OCI-LY3 (cell line): ENCODE measurements at regions not wholly inside any gene's neighbourhood (a gene's known extent, or its start where the extent isn't known, plus 50 kb on each side); places are given as distances from the start of the nearest gene placed in this dataset.

Experiments
- H2AFZ ChIP-seq: fragments of 200-600, 300-600 bp; shearing (Covaris generic); 2 replicates; pipeline ENCODE4 v1.6.0; 2014; ENCODE audit warnings: antibody characterized with exemption, low read depth, low read length
- H3K27ac ChIP-seq: fragments of 200-600, 300-600 bp; sonication (generic); 2 replicates; pipeline ENCODE4 v1.5.1; 2014; ENCODE audit warnings: mild to moderate bottlenecking, low read length, moderate library complexity, mixed read lengths
- H3K27me3 ChIP-seq: fragments of 200-600, 300-600 bp; sonication (generic); 2 replicates; pipeline ENCODE4 v1.6.1; 2014; ENCODE audit warnings: low read depth, low read length, mixed read lengths
- H3K36me3 ChIP-seq: fragments of 200-600, 300-600 bp; sonication (generic); replicated peaks from 2 replicates; pipeline ENCODE3; 2014; ENCODE audit warnings: low read depth, low read length, mixed read lengths
- H3K4me1 ChIP-seq: fragments of 300-600, 200-600 bp; sonication (generic); 2 replicates; pipeline ENCODE4 v1.6.1; 2014; ENCODE audit warnings: low read length, mixed read lengths
- H3K4me2 ChIP-seq: fragments of 200-600, 300-600 bp; sonication (generic); 2 replicates; pipeline ENCODE4 v1.6.1; 2014; ENCODE audit warnings: low read length, mixed read lengths
- H3K4me3 ChIP-seq: fragments of 300-600, 200-600 bp; sonication (generic); 2 replicates; pipeline ENCODE4 v1.5.1; 2014; ENCODE audit warnings: antibody characterized with exemption, mild to moderate bottlenecking, low read length, moderate library complexity
- H3K79me2 ChIP-seq: fragments of 300-600, 200-600 bp; shearing (Covaris generic); 2 replicates; pipeline ENCODE4 v1.6.1; 2014; ENCODE audit warnings: mild to moderate bottlenecking, low read length, mixed read lengths
- H3K9ac ChIP-seq: fragments of 300-600, 200-600 bp; shearing (Covaris generic); 2 replicates; pipeline ENCODE4 v1.6.0; 2014; ENCODE audit warnings: mild to moderate bottlenecking, low read length, moderate library complexity
- H3K9me3 ChIP-seq: fragments of 200-600, 300-600 bp; shearing (Covaris generic); 2 replicates; pipeline ENCODE4 v1.6.1; 2014; ENCODE audit warnings: low read length, mixed read lengths; ENCODE audit not compliant: insufficient read depth
- H4K20me1 ChIP-seq: fragments of 200-600, 300-600 bp; sonication (generic); 2 replicates; pipeline ENCODE4 v1.6.1; 2016; ENCODE audit warnings: low read length, mixed read lengths; ENCODE audit not compliant: insufficient read depth
- EZH2phosphoT487 ChIP-seq: fragments of 200-600 bp; shearing (Covaris generic); IDR thresholded peaks from 2 replicates; pipeline ENCODE4 v1.6.1; 2018; ENCODE audit warnings: antibody characterized with exemption, mixed run types, low read depth
- TF ChIP-seq, protein P1 (sequence below): fragments of 200-600, 300-600 bp; sonication (generic); IDR thresholded peaks from 2 replicates; pipeline ENCODE4 v1.5.1; 2014; ENCODE audit warnings: antibody characterized with exemption, low read length, low read depth

DNA sequence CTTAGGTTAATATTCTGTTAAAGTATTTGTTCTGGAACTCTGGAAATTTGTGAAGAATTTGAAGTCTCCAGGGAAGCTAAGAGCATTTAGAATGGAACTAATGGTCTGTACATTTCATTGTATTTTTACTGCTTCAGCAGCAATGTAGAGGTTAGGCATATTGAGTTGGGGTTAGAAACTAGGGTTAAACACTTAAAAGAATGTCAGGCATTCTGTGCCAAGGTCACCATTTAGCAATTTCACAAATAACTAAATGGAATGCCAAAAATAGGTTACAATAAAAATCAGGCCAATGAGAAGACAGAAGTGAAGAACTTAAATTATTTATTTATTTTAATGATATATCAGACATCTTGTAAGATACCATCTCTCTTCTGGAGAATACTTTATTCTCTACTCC lies 210.8 kb downstream of the C12orf50 start:
- Histone ChIP-seq H3K79me2 (no peaks in the 10 kb centered on the region), H3K27ac (no peak overlapping the region), H3K4me3 (no peak overlapping the region), H2AFZ (no peak overlapping the region), H3K9me3 (no peaks in the 10 kb centered on the region), H3K36me3 (no peaks in the 10 kb centered on the region), H3K4me2 (no peak overlapping the region), H3K27me3 (no peaks in the 10 kb centered on the region), H4K20me1 (no peaks in the 10 kb centered on the region), H3K4me1 (peaks cover 1% of the 10 kb centered on the region; the same call in 1 of the 2 replicates), H3K9ac (no peak overlapping the region)
- TF ChIP-seq, protein P1, sequence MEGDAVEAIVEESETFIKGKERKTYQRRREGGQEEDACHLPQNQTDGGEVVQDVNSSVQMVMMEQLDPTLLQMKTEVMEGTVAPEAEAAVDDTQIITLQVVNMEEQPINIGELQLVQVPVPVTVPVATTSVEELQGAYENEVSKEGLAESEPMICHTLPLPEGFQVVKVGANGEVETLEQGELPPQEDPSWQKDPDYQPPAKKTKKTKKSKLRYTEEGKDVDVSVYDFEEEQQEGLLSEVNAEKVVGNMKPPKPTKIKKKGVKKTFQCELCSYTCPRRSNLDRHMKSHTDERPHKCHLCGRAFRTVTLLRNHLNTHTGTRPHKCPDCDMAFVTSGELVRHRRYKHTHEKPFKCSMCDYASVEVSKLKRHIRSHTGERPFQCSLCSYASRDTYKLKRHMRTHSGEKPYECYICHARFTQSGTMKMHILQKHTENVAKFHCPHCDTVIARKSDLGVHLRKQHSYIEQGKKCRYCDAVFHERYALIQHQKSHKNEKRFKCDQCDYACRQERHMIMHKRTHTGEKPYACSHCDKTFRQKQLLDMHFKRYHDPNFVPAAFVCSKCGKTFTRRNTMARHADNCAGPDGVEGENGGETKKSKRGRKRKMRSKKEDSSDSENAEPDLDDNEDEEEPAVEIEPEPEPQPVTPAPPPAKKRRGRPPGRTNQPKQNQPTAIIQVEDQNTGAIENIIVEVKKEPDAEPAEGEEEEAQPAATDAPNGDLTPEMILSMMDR: no peak
- no peak for TF ChIP-seq EZH2phosphoT487

DNA sequence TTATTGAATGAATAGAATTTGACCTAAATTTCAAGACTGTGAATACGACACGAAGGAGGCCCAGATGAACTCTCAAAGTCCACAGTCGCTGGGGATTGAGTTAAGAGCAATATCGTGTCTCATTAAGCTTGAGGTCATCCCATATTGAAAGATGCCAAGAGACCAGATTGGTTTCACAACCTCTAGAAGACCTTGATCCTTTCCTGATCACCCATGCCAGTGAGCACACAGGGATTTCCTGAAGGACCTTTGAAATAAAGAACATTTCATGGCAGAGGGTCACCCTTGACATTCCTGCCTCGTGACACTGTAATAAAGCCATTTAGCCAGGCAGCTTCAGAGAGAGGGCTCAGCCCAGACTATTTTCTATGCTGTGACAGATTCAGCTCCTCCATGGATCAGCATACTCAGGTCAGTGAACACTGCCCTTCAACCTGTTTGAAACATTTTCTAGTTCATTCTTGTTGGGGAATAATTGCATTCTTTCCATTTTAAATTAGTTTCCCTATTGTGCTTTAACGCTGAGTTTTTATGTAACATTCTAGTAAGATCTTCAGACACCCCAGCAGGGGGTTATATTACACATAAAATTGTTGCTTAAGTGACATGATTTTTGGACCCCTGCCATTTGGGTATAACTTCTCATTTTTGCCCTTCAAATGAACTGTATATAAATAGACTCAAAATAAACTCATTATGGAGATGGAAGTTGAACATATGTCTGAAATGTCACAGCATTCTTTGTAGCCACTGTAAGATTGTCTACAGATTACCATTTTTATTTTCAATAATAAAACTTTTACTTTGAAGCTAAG lies 213.2 kb downstream of the C12orf50 start:
- H3K4me2 ChIP-seq: no peak overlapping the region
- peaks cover 12% of the 10 kb centered on the region for H3K4me1 ChIP-seq
- H3K4me3 ChIP-seq: no peak overlapping the region
- no peaks in the 10 kb centered on the region for H3K27me3 ChIP-seq
- H3K27ac ChIP-seq: no peak overlapping the region
- H4K20me1 ChIP-seq: no peaks in the 10 kb centered on the region
- no peaks in the 10 kb centered on the region for H3K9me3 ChIP-seq
- no peak overlapping the region for H2AFZ ChIP-seq
- H3K9ac ChIP-seq: no peak overlapping the region
- TF ChIP-seq EZH2phosphoT487: no peak
- TF ChIP-seq, protein P1: no peak
- H3K36me3 ChIP-seq: no peaks in the 10 kb centered on the region
- H3K79me2 ChIP-seq: no peaks in the 10 kb centered on the region

DNA sequence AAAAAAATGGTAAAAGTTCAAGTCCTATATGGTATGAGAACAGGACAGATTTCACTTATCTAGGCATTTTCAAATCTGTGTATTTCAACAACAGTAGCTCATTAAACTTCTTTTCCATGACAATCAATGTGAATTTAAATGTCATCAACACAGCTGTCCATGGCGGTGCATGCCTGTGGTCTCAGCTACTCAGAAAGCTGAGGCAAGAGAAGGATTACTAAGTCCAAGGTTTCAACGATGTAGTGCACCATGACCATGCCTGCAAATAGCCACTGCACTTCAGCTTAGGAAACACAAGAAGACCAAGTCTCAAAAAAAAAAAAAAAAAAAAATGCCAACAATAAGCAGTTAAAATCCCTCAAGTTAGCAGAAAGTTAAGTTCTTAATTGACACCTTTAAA lies 214.6 kb downstream of the C12orf50 start:
- Histone ChIP-seq H3K27me3 (no peaks in the 10 kb centered on the region), H3K9me3 (no peaks in the 10 kb centered on the region), H4K20me1 (no peaks in the 10 kb centered on the region), H3K27ac (no peak overlapping the region), H3K4me2 (no peak overlapping the region), H3K4me1 (peaks cover 12% of the 10 kb centered on the region), H2AFZ (no peak overlapping the region), H3K4me3 (no peak overlapping the region), H3K79me2 (no peaks in the 10 kb centered on the region), H3K36me3 (no peaks in the 10 kb centered on the region), H3K9ac (no peak overlapping the region)
- TF ChIP-seq, protein P1: no peak
- no peak for TF ChIP-seq EZH2phosphoT487

DNA sequence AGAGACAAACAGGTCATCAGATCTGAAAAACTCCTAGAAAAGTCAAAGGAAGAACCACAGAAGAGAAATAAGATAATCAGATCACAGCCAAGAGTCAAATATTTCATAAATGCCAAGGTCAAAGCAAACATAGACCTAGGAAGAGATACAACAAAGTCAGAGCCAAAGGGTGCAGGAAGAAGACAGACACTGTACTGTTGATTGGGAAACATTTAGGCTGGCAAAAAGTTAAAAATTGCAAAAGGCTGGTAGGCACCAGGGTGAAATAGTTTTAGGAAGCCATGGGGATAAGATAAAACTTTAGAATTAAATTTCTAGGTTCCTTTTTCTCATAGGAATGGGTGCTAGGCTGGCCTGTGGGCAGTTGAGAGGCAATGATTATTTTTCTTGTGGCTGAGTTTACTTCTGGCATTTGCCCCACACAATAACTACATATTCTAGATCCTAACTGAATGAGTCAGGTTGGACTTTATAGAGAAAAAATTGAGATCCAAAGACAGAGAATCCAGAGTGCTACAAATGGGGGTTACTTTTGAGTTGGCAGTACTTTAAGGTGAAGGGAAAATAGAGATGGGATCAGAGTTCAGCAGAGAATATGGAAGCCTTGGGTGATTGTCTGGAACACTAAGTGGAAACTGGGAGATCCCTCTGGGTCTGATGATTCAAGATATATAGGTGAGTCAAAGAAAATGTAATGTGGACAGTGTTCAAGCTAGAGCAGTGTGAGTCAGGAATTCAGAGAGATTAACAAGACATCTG lies 215.5 kb downstream of the C12orf50 start:
- no peaks in the 10 kb centered on the region for H3K9me3 ChIP-seq
- H3K4me3 ChIP-seq: no peak overlapping the region
- H3K4me2 ChIP-seq: no peak overlapping the region
- H2AFZ ChIP-seq: no peak overlapping the region
- H3K79me2 ChIP-seq: no peaks in the 10 kb centered on the region
- no peaks in the 10 kb centered on the region for H3K27me3 ChIP-seq
- H3K4me1 ChIP-seq: peaks cover 12% of the 10 kb centered on the region
- no peaks in the 10 kb centered on the region for H4K20me1 ChIP-seq
- H3K9ac ChIP-seq: no peak overlapping the region
- no peak overlapping the region for H3K27ac ChIP-seq
- TF ChIP-seq, protein P1: no peak
- TF ChIP-seq EZH2phosphoT487: no peak
- H3K36me3 ChIP-seq: no peaks in the 10 kb centered on the region
